ENCODE measurements at regions not wholly inside any gene's neighbourhood (a gene's known extent, or its start where the extent isn't known, plus 50 kb on each side); places are given as distances from the start of the nearest gene placed in this dataset.
"Not testable (repeated sequence)": the region's sequence is repeated elsewhere in the genome, so short reads cannot be mapped to it uniquely, and the experiment has no call there.

- in situ Hi-C loops (cut with HindIII; ENCODE audit: low pct_unique_long_range_greater_than_20kb, low sequenced_read_pairs), result no loop called here
- no peak for DNase-seq (ENCODE audit: low read depth, low spot score)
These were observed 64.2 kb upstream of the FNDC3B start for GRCh38 chr3:171974986-171975837.

- in situ Hi-C loops (cut with HindIII; ENCODE audit: low pct_unique_long_range_greater_than_20kb, low sequenced_read_pairs), result no loop called here
- DNase-seq (ENCODE audit: low read depth, low spot score), result no peak
These were observed 62.9 kb upstream of the FNDC3B start for GRCh38 chr3:171976526-171976925.

GRCh38 chr3:171977441-171977840 is 61.9 kb upstream of the FNDC3B start:
- DNase-seq (ENCODE audit: low read depth, low spot score), result no peak
- in situ Hi-C loops (cut with HindIII; ENCODE audit: low pct_unique_long_range_greater_than_20kb, low sequenced_read_pairs), result no loop called here

- in situ Hi-C loops (cut with HindIII; ENCODE audit: low pct_unique_long_range_greater_than_20kb, low sequenced_read_pairs), result no loop called here
- no peak for DNase-seq (ENCODE audit: low read depth, low spot score)
These were observed 61.5 kb upstream of the FNDC3B start for GRCh38 chr3:171977860-171978259.

GRCh38 chr3:171978390-171978789 is 61.0 kb upstream of the FNDC3B start:
- DNase-seq (ENCODE audit: low read depth, low spot score), result no peak
- in situ Hi-C loops (cut with HindIII; ENCODE audit: low pct_unique_long_range_greater_than_20kb, low sequenced_read_pairs), result no loop called here

- in situ Hi-C loops (cut with HindIII; ENCODE audit: low pct_unique_long_range_greater_than_20kb, low sequenced_read_pairs), result no loop called here
- DNase-seq (ENCODE audit: low read depth, low spot score), result no peak
These were observed 60.3 kb upstream of the FNDC3B start for GRCh38 chr3:171979081-171979480.

- DNase-seq (ENCODE audit: low read depth, low spot score), result no peak
- in situ Hi-C loops (cut with HindIII; ENCODE audit: low pct_unique_long_range_greater_than_20kb, low sequenced_read_pairs), result no loop called here
These were observed 58.7 kb upstream of the FNDC3B start for GRCh38 chr3:171980578-171981270.

GRCh38 chr3:171981271-171981605 is 58.1 kb upstream of the FNDC3B start:
- in situ Hi-C loops (cut with HindIII; ENCODE audit: low pct_unique_long_range_greater_than_20kb, low sequenced_read_pairs), result no loop called here
- no peak for DNase-seq (ENCODE audit: low read depth, low spot score)

GRCh38 chr3:171982828-171983227 is 56.5 kb upstream of the FNDC3B start:
- in situ Hi-C loops (cut with HindIII; ENCODE audit: low pct_unique_long_range_greater_than_20kb, low sequenced_read_pairs), result no loop called here
- no peak for DNase-seq (ENCODE audit: low read depth, low spot score)

GRCh38 chr3:171983685-171984084 is 55.7 kb upstream of the FNDC3B start:
- DNase-seq (ENCODE audit: low read depth, low spot score); in situ Hi-C loops (cut with HindIII; ENCODE audit: low pct_unique_long_range_greater_than_20kb, low sequenced_read_pairs): not testable (repeated sequence)

- DNase-seq (ENCODE audit: low read depth, low spot score), result no peak
- in situ Hi-C loops (cut with HindIII; ENCODE audit: low pct_unique_long_range_greater_than_20kb, low sequenced_read_pairs), result no loop called here
These were observed 54.5 kb upstream of the FNDC3B start for GRCh38 chr3:171984883-171985282.

- in situ Hi-C loops (cut with HindIII; ENCODE audit: low pct_unique_long_range_greater_than_20kb, low sequenced_read_pairs), result no loop called here
- DNase-seq (ENCODE audit: low read depth, low spot score), result no peak
These were observed 53.2 kb upstream of the FNDC3B start for GRCh38 chr3:171986176-171986575.

GRCh38 chr3:171986757-171987518 is 52.4 kb upstream of the FNDC3B start:
- in situ Hi-C loops (cut with HindIII; ENCODE audit: low pct_unique_long_range_greater_than_20kb, low sequenced_read_pairs), result no loop called here

More at GRCh38 chr3:171986757-171987518, 52.4 kb upstream of the FNDC3B start:
- DNase-seq (ENCODE audit: low read depth, low spot score), result no peak

Data from SK-MEL-5 (cell line).